Esophagus squamous epithelium (tissue), 5 donors: ENCODE measurements at regions not wholly inside any gene's neighbourhood (a gene's known extent, or its start where the extent isn't known, plus 50 kb on each side); places are given as distances from the start of the nearest gene placed in this dataset.

Experiments used
- DNase-seq: peaks from one replicate; lab custom pipeline; 2025; lab: John Stamatoyannopoulos, UW
- H3K27ac ChIP-seq, 4 donors: fragments of 200-600 bp; sonication (generic); one replicate each; pipeline ENCODE4 v1.5.1; 2016 to 2019; ENCODE audit warnings: mild to moderate bottlenecking in 1 of 4
- H3K27me3 ChIP-seq, 4 donors: fragments of 200-600 bp; sonication (generic); 1 replicate in 3 of 4; 2 replicates in 1 of 4; pipeline versions ENCODE4 v1.5.1 to v1.6.0; 2017 to 2021; ENCODE audit warnings: antibody characterized with exemption in 1 of 4
- H3K36me3 ChIP-seq, 3 donors: fragments of 200-600 bp; sonication (generic); one replicate each; pipeline ENCODE4 v1.5.1; 2016 to 2019
- H3K4me1 ChIP-seq, 3 donors: fragments of 200-600 bp; sonication (generic); one replicate each; pipeline ENCODE4 v1.5.1; 2017 to 2019
- H3K4me3 ChIP-seq, 4 donors: fragments of 200-600 bp; sonication (generic); 1 replicate in 3 of 4; 2 replicates in 1 of 4; pipeline ENCODE4 v1.5.1; 2016 to 2019; ENCODE audit warnings: mild to moderate bottlenecking in 2 of 4, moderate library complexity in 1 of 4
- H3K9me3 ChIP-seq, 3 donors: fragments of 200-600 bp; sonication (generic); one replicate each; pipeline ENCODE4 v1.5.1; 2016 to 2019
- POLR2A ChIP-seq, 4 donors: fragments of 450-650 bp; IDR thresholded peaks; one replicate each; pipeline ENCODE4 v1.6.1; 2017; ENCODE audit warnings: antibody characterized with exemption in 4 of 4, mild to moderate bottlenecking in 4 of 4, moderate library complexity in 3 of 4
- WGBS, 2 donors: methylation state at CpG; one replicate each; pipeline ENCODE4 v1.1.5; 2018; 5-methylcytosine and 5-hydroxymethylcytosine counted together
- intact Hi-C: fragments of 100-400 bp; cut with DNase I; formaldehyde crosslinking; loops from one replicate; pipeline ENCODE4 v1.15.0; 2022
- TF ChIP-seq, protein P1 (sequence below), 6 experiments: fragments of 450-650 bp in 4 of 6; fragments of 200-600 bp in 2 of 6; sonication (generic) in 2 of 6; IDR thresholded peaks; one replicate each; pipeline ENCODE4 v1.5.1; 2016 to 2019; ENCODE audit warnings: antibody characterized with exemption in 6 of 6, mild to moderate bottlenecking in 4 of 6, moderate library complexity in 4 of 6
- donor health status: DM: yes; HTN: yes; CAD: no.

- H3K9me3 ChIP-seq, result no peaks in the 10 kb centered on the region
- H3K36me3 ChIP-seq, result no peaks in the 10 kb centered on the region
- intact Hi-C loops, result no loop called here
- no peaks in the 10 kb centered on the region for H3K4me1 ChIP-seq
- TF ChIP-seq POLR2A (IDR thresholded peaks at IDR 0.05), result no peak
- TF ChIP-seq, protein P1, sequence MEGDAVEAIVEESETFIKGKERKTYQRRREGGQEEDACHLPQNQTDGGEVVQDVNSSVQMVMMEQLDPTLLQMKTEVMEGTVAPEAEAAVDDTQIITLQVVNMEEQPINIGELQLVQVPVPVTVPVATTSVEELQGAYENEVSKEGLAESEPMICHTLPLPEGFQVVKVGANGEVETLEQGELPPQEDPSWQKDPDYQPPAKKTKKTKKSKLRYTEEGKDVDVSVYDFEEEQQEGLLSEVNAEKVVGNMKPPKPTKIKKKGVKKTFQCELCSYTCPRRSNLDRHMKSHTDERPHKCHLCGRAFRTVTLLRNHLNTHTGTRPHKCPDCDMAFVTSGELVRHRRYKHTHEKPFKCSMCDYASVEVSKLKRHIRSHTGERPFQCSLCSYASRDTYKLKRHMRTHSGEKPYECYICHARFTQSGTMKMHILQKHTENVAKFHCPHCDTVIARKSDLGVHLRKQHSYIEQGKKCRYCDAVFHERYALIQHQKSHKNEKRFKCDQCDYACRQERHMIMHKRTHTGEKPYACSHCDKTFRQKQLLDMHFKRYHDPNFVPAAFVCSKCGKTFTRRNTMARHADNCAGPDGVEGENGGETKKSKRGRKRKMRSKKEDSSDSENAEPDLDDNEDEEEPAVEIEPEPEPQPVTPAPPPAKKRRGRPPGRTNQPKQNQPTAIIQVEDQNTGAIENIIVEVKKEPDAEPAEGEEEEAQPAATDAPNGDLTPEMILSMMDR (IDR thresholded peaks at IDR 0.05), result no peak
- H3K4me3 ChIP-seq, result no peak overlapping the region
- H3K27ac ChIP-seq, result no peak overlapping the region
- DNase-seq, result no peak
- H3K27me3 ChIP-seq, result no peaks in the 10 kb centered on the region
- WGBS, 2 donors, result 55 to 65% methylated on average over 2 of the region's 2 CpGs
These were observed 641.5 kb downstream of the FGF9 start for GRCh38 chr13:22312405-22312803.

DNA sequence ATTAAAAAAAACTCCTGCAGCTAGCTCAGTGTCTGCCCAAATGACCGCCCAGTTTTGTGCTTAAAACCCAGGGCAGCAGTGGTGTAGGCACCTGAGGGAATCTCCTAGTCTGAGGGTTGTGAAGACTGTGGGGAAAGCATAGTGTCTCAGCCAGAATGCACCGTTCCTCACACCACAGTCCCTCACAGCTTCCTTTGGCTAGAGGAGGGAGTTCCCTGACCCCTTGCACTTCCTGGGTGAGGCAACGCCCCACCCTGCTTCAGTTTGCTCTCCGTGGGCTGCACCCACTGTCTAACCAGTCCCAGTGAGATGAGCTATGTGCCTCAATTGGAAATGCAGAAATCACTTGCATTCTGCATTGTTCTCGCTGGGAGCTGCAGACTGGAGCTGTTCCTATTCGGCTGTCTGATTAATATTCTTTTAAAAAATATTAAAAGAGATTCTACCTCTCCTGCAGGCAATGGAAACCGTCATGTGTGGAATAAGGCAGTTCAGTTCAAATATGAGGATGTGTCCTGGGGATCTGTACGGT is 645.7 kb downstream of the FGF9 start:
- Histone ChIP-seq H3K27ac (no peak overlapping the region), H3K9me3 (no peaks in the 10 kb centered on the region), H3K4me3 (no peak overlapping the region), H3K27me3 (no peaks in the 10 kb centered on the region), H3K4me1 (no peaks in the 10 kb centered on the region), H3K36me3 (no peaks in the 10 kb centered on the region)
- intact Hi-C loops, result no loop called here
- DNase-seq, result no peak
- WGBS, 2 donors, result 78 to 81% methylated on average over 2 to 7 of the region's 8 CpGs
- TF ChIP-seq, protein P1 (IDR thresholded peaks at IDR 0.05), result no peak
- no peak for TF ChIP-seq POLR2A (IDR thresholded peaks at IDR 0.05)

GRCh38 chr13:22320991-22321390 is 650.1 kb downstream of the FGF9 start:
- Histone ChIP-seq H3K9me3 (no peaks in the 10 kb centered on the region), H3K4me3 (no peak overlapping the region), H3K4me1 (no peaks in the 10 kb centered on the region), H3K27me3 (no peaks in the 10 kb centered on the region), H3K27ac (no peak overlapping the region), H3K36me3 (no peaks in the 10 kb centered on the region)
- TF ChIP-seq, protein P1 (IDR thresholded peaks at IDR 0.05), result no peak
- TF ChIP-seq POLR2A (IDR thresholded peaks at IDR 0.05), result no peak
- no peak for DNase-seq
- intact Hi-C loops, result no loop called here
- 47 to 51% methylated on average over 3 of the region's 3 CpGs for WGBS, 2 donors

DNA sequence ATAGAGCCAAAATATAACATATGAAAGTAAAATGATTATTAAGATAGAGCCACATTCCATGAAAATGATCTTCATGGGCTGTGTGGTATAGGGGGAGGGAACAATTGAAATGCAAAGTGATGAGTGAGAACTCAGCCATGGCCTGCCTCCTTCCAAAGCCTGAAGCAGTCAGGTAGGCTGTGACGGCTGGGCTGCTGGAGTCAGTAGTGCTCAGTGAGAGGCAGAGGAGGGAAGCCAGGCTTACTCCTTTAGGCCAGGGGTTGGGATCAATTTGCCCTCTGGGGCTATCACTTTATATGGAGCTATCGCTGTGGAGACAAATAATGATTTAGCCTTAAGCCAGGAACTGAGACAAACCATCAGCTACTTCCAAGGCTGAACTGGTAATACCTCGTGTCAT is 654.9 kb downstream of the FGF9 start:
- 67 to 76% methylated on average over 3 of the region's 3 CpGs for WGBS, 2 donors
- H3K4me1 ChIP-seq, result no peaks in the 10 kb centered on the region

DNA sequence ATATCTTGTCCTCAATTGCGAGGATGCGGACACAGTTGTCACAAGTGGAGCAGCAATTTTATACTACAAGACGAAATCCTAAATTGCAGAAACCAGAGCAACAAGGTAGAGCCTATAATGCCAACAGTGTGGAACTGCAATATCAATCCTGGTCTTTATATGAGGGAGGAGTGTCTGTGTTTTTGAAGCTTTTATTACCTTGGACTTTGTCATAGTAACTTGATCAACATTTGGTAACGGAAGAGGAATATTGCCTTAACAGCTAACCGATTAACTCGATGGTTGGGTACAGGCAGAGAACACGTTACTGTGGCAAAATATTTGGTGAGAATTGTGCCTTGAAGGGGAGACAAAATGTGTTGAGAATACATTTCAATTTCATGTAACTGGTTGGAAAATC is 661.5 kb downstream of the FGF9 start:
- intact Hi-C loops, result no loop called here
- no peak for TF ChIP-seq POLR2A (IDR thresholded peaks at IDR 0.05)
- TF ChIP-seq, protein P1 (IDR thresholded peaks at IDR 0.05), result no peak
- no peaks in the 10 kb centered on the region for H3K27me3 ChIP-seq
- no peaks in the 10 kb centered on the region for H3K36me3 ChIP-seq
- WGBS, 2 donors, result 84 to 89% methylated on average over 7 of the region's 7 CpGs
- no peak for DNase-seq
- no peak overlapping the region for H3K4me3 ChIP-seq
- H3K4me1 ChIP-seq, result no peaks in the 10 kb centered on the region
- H3K27ac ChIP-seq, result no peak overlapping the region
- no peaks in the 10 kb centered on the region for H3K9me3 ChIP-seq

More for the DNA sequence above, 654.9 kb downstream of the FGF9 start:
- Histone ChIP-seq H3K27ac (no peak overlapping the region), H3K36me3 (no peaks in the 10 kb centered on the region), H3K9me3 (no peaks in the 10 kb centered on the region), H3K27me3 (no peaks in the 10 kb centered on the region), H3K4me3 (no peak overlapping the region)
- no peak for TF ChIP-seq POLR2A (IDR thresholded peaks at IDR 0.05)
- TF ChIP-seq, protein P1 (IDR thresholded peaks at IDR 0.05), result no peak
- intact Hi-C loops, result no loop called here
- DNase-seq, result no peak
